Neural crest cell (in vitro differentiated cells): ENCODE measurements at regions not wholly inside any gene's neighbourhood (a gene's known extent, or its start where the extent isn't known, plus 50 kb on each side); places are given as distances from the start of the nearest gene placed in this dataset.

Experiments used
- DNase-seq: peaks from one replicate; pipeline ENCODE4 v3.0.0; 2021; ENCODE audit warnings: low read depth, mixed read lengths, low spot score
- H3K27ac Mint-ChIP-seq: one replicate; pipeline ENCODE4 v1.8.0; 2021; ENCODE audit warnings: mild to moderate bottlenecking, mixed read lengths; ENCODE audit not compliant: unreplicated experiment
- H3K27me3 Mint-ChIP-seq: 2 replicates; pipeline ENCODE4 v1.8.0; 2021; ENCODE audit warnings: low read depth, mild to moderate bottlenecking, mixed read lengths
- H3K36me3 Mint-ChIP-seq: 2 replicates; pipeline ENCODE4 v1.8.0; 2021; ENCODE audit warnings: low read depth, mild to moderate bottlenecking, mixed read lengths
- H3K4me1 Mint-ChIP-seq: 2 replicates; pipeline ENCODE4 v1.8.0; 2021; ENCODE audit warnings: mixed read lengths
- H3K4me3 Mint-ChIP-seq: one replicate; pipeline ENCODE4 v1.8.0; 2021; ENCODE audit warnings: mild to moderate bottlenecking, mixed read lengths
- H3K9me3 Mint-ChIP-seq: 2 replicates; pipeline ENCODE4 v1.8.0; 2021; ENCODE audit warnings: mixed read lengths
- CTCF ChIP-seq: fragments of 200-600 bp; sonication (generic); conservative IDR thresholded peaks from 2 replicates; pipeline ENCODE4 v1.5.0; 2021; ENCODE audit warnings: antibody characterized with exemption, mild to moderate bottlenecking

DNA sequence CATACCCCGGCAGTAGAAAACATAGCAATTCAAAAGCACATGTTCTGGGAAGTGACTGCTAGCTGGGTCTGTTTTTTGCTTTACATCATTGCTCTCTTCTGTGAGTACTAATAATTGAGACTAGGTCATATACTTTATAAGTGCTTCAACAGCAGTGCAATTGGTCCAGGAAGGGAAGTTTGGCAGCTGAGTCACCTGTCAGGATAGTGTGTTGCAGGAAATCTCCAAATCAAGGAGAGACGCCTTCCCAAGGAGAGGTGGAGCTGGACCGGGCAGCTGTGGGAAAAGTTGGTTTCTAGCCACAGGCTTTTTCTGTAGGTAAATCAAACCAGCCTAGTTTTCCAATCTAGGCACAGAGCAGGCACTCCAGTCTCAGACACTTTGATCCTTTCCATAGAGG is 330.1 kb downstream of the ENC1 start:
- H3K27me3 Mint-ChIP-seq, result no peaks in the 10 kb centered on the region
- peaks cover 27% of the 10 kb centered on the region for H3K4me1 Mint-ChIP-seq
- no peak for TF ChIP-seq CTCF
- no peak overlapping the region for H3K4me3 Mint-ChIP-seq
- H3K27ac Mint-ChIP-seq, result no peak overlapping the region
- no peaks in the 10 kb centered on the region for H3K36me3 Mint-ChIP-seq
- no peaks in the 10 kb centered on the region for H3K9me3 Mint-ChIP-seq
- no peak for DNase-seq

GRCh38 chr5:74309050-74309449 is 331.5 kb downstream of the ENC1 start:
- H3K27me3 Mint-ChIP-seq, result no peaks in the 10 kb centered on the region
- no peaks in the 10 kb centered on the region for H3K9me3 Mint-ChIP-seq
- H3K36me3 Mint-ChIP-seq, result no peaks in the 10 kb centered on the region
- DNase-seq, result no peak
- no peak for TF ChIP-seq CTCF
- no peak overlapping the region for H3K27ac Mint-ChIP-seq
- H3K4me3 Mint-ChIP-seq, result no peak overlapping the region
- peaks cover 27% of the 10 kb centered on the region for H3K4me1 Mint-ChIP-seq

DNA sequence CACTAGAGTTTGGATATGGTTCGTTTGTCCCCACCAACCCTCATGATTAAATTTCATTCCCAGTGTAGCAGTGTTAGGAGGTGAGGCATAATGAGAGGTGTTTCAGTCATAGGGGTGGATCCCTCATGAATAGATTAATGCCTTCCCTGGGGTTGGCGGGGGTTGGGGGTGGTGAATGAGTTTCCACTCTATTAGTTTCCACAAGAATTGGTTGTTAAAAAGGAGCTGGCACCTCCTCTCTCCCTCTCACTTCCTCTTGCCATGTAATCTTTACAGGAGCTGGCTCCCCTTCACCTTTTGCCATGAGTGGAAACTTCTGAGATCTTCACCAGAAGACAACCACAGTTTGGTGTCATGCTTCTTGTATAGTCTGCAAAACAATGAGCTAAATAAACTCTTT is 333.7 kb downstream of the ENC1 start:
- Mint-ChIP-seq H3K9me3 (no peaks in the 10 kb centered on the region), H3K4me1 (peaks cover 16% of the 10 kb centered on the region)

GRCh38 chr5:74304536-74304935 is 336.0 kb downstream of the ENC1 start:
- Mint-ChIP-seq H3K27ac (no peak overlapping the region), H3K27me3 (no peaks in the 10 kb centered on the region), H3K4me1 (peaks cover 2% of the 10 kb centered on the region), H3K4me3 (no peak overlapping the region), H3K36me3 (peaks cover 2% of the 10 kb centered on the region), H3K9me3 (peaks cover 3% of the 10 kb centered on the region)
- no peak for DNase-seq
- TF ChIP-seq CTCF, result no peak

More for the DNA sequence above, 333.7 kb downstream of the ENC1 start:
- no peak for TF ChIP-seq CTCF
- Mint-ChIP-seq H3K4me3 (no peak overlapping the region), H3K36me3 (no peaks in the 10 kb centered on the region), H3K27ac (no peak overlapping the region), H3K27me3 (no peaks in the 10 kb centered on the region)
- DNase-seq, result no peak

GRCh38 chr5:74303578-74303977 is 336.9 kb downstream of the ENC1 start:
- TF ChIP-seq CTCF, result no peak
- no peak for DNase-seq
- Mint-ChIP-seq H3K4me1 (peaks cover 4% of the 10 kb centered on the region), H3K27me3 (no peaks in the 10 kb centered on the region), H3K36me3 (peaks cover 2% of the 10 kb centered on the region), H3K4me3 (no peak overlapping the region), H3K27ac (no peak overlapping the region), H3K9me3 (peaks cover 3% of the 10 kb centered on the region)

DNA sequence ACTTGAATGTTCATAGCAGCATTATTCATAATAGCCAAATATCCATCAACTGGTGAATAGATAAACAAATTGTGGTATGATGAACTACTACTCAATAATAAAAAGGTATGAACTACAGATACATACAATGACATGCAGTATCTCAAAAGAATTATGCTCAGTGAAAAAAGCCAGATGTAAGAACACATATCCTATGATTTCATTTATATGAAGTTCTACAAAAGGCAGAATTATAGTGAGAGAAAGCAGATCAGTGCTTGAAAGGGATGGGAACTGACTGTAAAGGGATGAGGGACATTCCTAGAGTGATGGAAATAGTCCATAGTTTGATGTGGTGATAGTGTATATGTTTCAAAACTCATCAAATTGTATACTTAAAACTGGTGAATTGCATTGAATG is 339.0 kb downstream of the ENC1 start:
- H3K4me3 Mint-ChIP-seq, result no peak overlapping the region
- TF ChIP-seq CTCF, result no peak
- H3K9me3 Mint-ChIP-seq, result peaks cover 3% of the 10 kb centered on the region
- DNase-seq, result no peak
- H3K4me1 Mint-ChIP-seq, result peaks cover 4% of the 10 kb centered on the region
- H3K27me3 Mint-ChIP-seq, result no peaks in the 10 kb centered on the region
- H3K36me3 Mint-ChIP-seq, result peaks cover 2% of the 10 kb centered on the region
- H3K27ac Mint-ChIP-seq, result no peak overlapping the region
